IMR-90 (cell line): ENCODE measurements at regions not wholly inside any gene's neighbourhood (a gene's known extent, or its start where the extent isn't known, plus 50 kb on each side); places are given as distances from the start of the nearest gene placed in this dataset.
A peak's percentile ranks its signal among the peaks of the same experiment; 100 is the strongest.

Source experiments
- ATAC-seq: fragments of 200-7000 bp; cut with Tn5 transposase; 2 replicates; pipeline ENCODE4 v1.9.1; 2020; ENCODE audit warnings: low read depth, mild to moderate bottlenecking, moderate library complexity
- BruUV-seq: library from RNA; stranded (reverse); fragments of 400-500 nt; replicated peaks from 2 replicates; lab custom pipeline; 2021; lab: Mats Ljungman, UMichigan
- CTCF ChIA-PET: fragments of 300-600 bp; formaldehyde crosslinking; extraction: SDS; loops from one replicate; lab custom pipeline; 2021; ENCODE audit warnings: antibody characterized with exemption; lab: Yijun Ruan, JAX
- POLR2A ChIA-PET: fragments of 300-600 bp; sonication (Branson Sonifier 250); formaldehyde crosslinking; loops from one replicate; lab custom pipeline; 2022; ENCODE audit warnings: antibody characterized with exemption; ENCODE audit not compliant: unreplicated experiment; lab: Charles Lee
- DNase-seq: peaks from one replicate; pipeline ENCODE4 v3.0.0; 2013
- H2AFZ ChIP-seq: replicated peaks from 2 replicates; pipeline ENCODE3; 2013; ENCODE audit warnings: low read length, mild to moderate bottlenecking; ENCODE audit not compliant: poor library complexity
- H2AK5ac ChIP-seq: 2 replicates; pipeline ENCODE4 v1.6.1; 2013; ENCODE audit warnings: low read depth, low read length, inconsistent platforms
- H2AK9ac ChIP-seq: replicated peaks from 2 replicates; pipeline ENCODE3; 2013; ENCODE audit warnings: mild to moderate bottlenecking, low read depth, low read length, moderate library complexity; ENCODE audit not compliant: poor library complexity
- H2BK120ac ChIP-seq: 2 replicates; pipeline ENCODE4 v1.6.1; 2013; ENCODE audit warnings: low read depth, low read length, inconsistent platforms
- H2BK15ac ChIP-seq: 3 replicates; pipeline ENCODE4 v1.6.1; 2013; ENCODE audit warnings: low read depth, low read length, inconsistent platforms
- H2BK20ac ChIP-seq: 2 replicates; pipeline ENCODE4 v1.6.1; 2013; ENCODE audit warnings: low read depth, mild to moderate bottlenecking, inconsistent platforms, low read length, moderate library complexity
- H2BK5ac ChIP-seq: 2 replicates; pipeline ENCODE4 v1.6.1; 2013; ENCODE audit warnings: mild to moderate bottlenecking, low read depth, low read length, inconsistent platforms; ENCODE audit not compliant: poor library complexity, severe bottlenecking
- H3K14ac ChIP-seq: replicated peaks from 2 replicates; pipeline ENCODE4 v1.6.1; 2013; ENCODE audit warnings: low read depth, low read length, inconsistent platforms
- H3K18ac ChIP-seq: 2 replicates; pipeline ENCODE4 v1.6.1; 2013; ENCODE audit warnings: low read depth, low read length, control low read depth
- H3K23ac ChIP-seq: 2 replicates; pipeline ENCODE4 v1.6.1; 2013; ENCODE audit warnings: low read depth, low read length, inconsistent platforms
- H3K27ac ChIP-seq: 2 replicates; pipeline ENCODE4 v1.5.1; 2013; ENCODE audit warnings: mild to moderate bottlenecking, control low read depth, low read length; ENCODE audit not compliant: insufficient read depth
- H3K27me3 ChIP-seq: 2 replicates; pipeline ENCODE4 v1.6.1; 2013; ENCODE audit warnings: low read length; ENCODE audit not compliant: control insufficient read depth, insufficient read depth
- H3K36me3 ChIP-seq: 2 replicates; pipeline ENCODE4 v1.6.1; 2013; ENCODE audit warnings: low read length, mixed read lengths; ENCODE audit not compliant: control insufficient read depth, insufficient read depth
- H3K4ac ChIP-seq: 2 replicates; pipeline ENCODE4 v1.6.1; 2013; ENCODE audit warnings: low read depth, low read length, inconsistent platforms
- H3K4me1 ChIP-seq: 2 replicates; pipeline ENCODE4 v1.6.1; 2013; ENCODE audit warnings: low read length, mixed read lengths; ENCODE audit not compliant: control insufficient read depth, insufficient read depth
- H3K4me2 ChIP-seq: 2 replicates; pipeline ENCODE4 v1.6.1; 2013; ENCODE audit warnings: low read depth, mild to moderate bottlenecking, control low read depth, low read length, moderate library complexity
- H3K4me3 ChIP-seq: 2 replicates; pipeline ENCODE4 v1.5.1; 2013; ENCODE audit warnings: low read depth, mild to moderate bottlenecking, control low read depth, low read length, moderate library complexity; ENCODE audit not compliant: insufficient read depth
- H3K56ac ChIP-seq: 2 replicates; pipeline ENCODE4 v1.6.1; 2013; ENCODE audit warnings: low read length, inconsistent platforms; ENCODE audit not compliant: insufficient read depth; ENCODE audit errors: extremely low read depth
- H3K79me1 ChIP-seq, 2 experiments: 2 replicates each; pipeline ENCODE4 v1.6.1; 2013; ENCODE audit warnings: low read length in 2 of 2, inconsistent platforms in 1 of 2, low read depth in 1 of 2
- H3K9ac ChIP-seq: 2 replicates; pipeline ENCODE4 v1.6.1; 2013; ENCODE audit warnings: low read depth, low read length, control low read depth
- H3K9me1 ChIP-seq: 2 replicates; pipeline ENCODE4 v1.6.1; 2013; ENCODE audit warnings: low read length, inconsistent platforms; ENCODE audit not compliant: insufficient read depth
- H3K9me3 ChIP-seq: 2 replicates; pipeline ENCODE4 v1.6.1; 2013; ENCODE audit warnings: low read length; ENCODE audit not compliant: control insufficient read depth, insufficient read depth
- H4K20me1 ChIP-seq: 2 replicates; pipeline ENCODE4 v1.6.1; 2013; ENCODE audit warnings: low read length, inconsistent platforms; ENCODE audit not compliant: insufficient read depth
- H4K5ac ChIP-seq: 2 replicates; pipeline ENCODE4 v1.6.1; 2013; ENCODE audit warnings: mild to moderate bottlenecking, low read depth, low read length, control low read depth
- H4K8ac ChIP-seq, 2 experiments: 2 replicates each; pipeline ENCODE4 v1.6.1; 2013; ENCODE audit warnings: low read depth in 2 of 2, low read length in 2 of 2, control low read depth in 1 of 2, inconsistent platforms in 1 of 2
- H4K91ac ChIP-seq: 2 replicates; pipeline ENCODE4 v1.6.1; 2013; ENCODE audit warnings: low read depth, low read length, inconsistent platforms; ENCODE audit not compliant: insufficient read depth
- BHLHE40 ChIP-seq: fragments of 150-350 bp; IDR thresholded peaks from 2 replicates; pipeline ENCODE4 v1.6.1; 2016; ENCODE audit warnings: mild to moderate bottlenecking, low read depth, low read length
- MAZ ChIP-seq: IDR thresholded peaks from 2 replicates; pipeline ENCODE4 v1.6.1; 2012; ENCODE audit warnings: low read depth, mild to moderate bottlenecking, low read length, improper control_type of control experiment, moderate library complexity, borderline replicate concordance
- WGBS, 2 experiments: methylation state at CpG; one replicate each; pipeline versions ENCODE4 v1.1.5 to v1.1.7; 2013; ENCODE audit warnings: missing lambda C conversion rate in 2 of 2; ENCODE audit not compliant: insufficient read length in 1 of 2; ENCODE audit errors: extremely low coverage in 2 of 2; 5-methylcytosine and 5-hydroxymethylcytosine counted together
- dilution Hi-C: fragments of 300-500 bp; cut with HindIII; formaldehyde crosslinking; loops from one replicate; pipeline ENCODE4 v1.14.3; 2018; ENCODE audit warnings: low sequenced_read_pairs; ENCODE audit not compliant: unreplicated experiment
- in situ Hi-C: fragments of 300-500 bp; cut with MboI; formaldehyde crosslinking; loops from 3 replicates; pipeline ENCODE4 v1.14.3; 2019; ENCODE audit warnings: low sequenced_read_pairs, inconsistent platforms, mixed read lengths
- intact Hi-C: fragments of 100-400 bp; cut with micrococcal nuclease; formaldehyde crosslinking; loops from 2 replicates; pipeline ENCODE4 v1.10.0; 2022

GRCh38 chr2:196278491-196278911 lies 107.1 kb upstream of the STK17B start:
- no peaks in the 10 kb centered on the region for H3K27me3 ChIP-seq
- WGBS, 2 experiments: 17% methylated on average over 1 of the region's 10 CpGs; no CpG with 5 or more reads in 1 of the 2 experiments
- dilution Hi-C loops (no loop called here), in situ Hi-C loops (no loop called here), intact Hi-C loops (loop anchor here (10.0 kb wide), 1 partner anchor 56 kb away; no protein-coding TSS in a partner anchor)
- BruUV-seq: no TSS peak
- peak overlapping the region; percentile 85 for H2BK20ac ChIP-seq
- no peaks in the 10 kb centered on the region for H3K36me3 ChIP-seq
- peaks cover 13% of the 10 kb centered on the region for H3K9me1 ChIP-seq
- peak overlapping the region; percentile 86 for H2BK5ac ChIP-seq
- ATAC-seq (peak; percentile 23; the same call in 1 of the 2 replicates), DNase-seq (peak; percentile 91)
- POLR2A ChIA-PET: interaction anchor here (0.6 kb wide), 1 partner anchor 112 kb away, joined by 3 read pairs; no protein-coding TSS in a partner anchor
- TF ChIP-seq MAZ (no peak), BHLHE40 (peak; percentile 68)
- no peak overlapping the region for H3K9ac ChIP-seq
- H3K4me1 ChIP-seq: peaks cover 18% of the 10 kb centered on the region
- peak overlapping the region; percentile 21; the same call in 1 of the 2 replicates for H3K56ac ChIP-seq
- CTCF ChIA-PET: interaction anchor here (0.6 to 2.1 kb wide), 3 partner anchors 30 to 200 kb away, joined by 4 to 10 read pairs (median 5); no protein-coding TSS in a partner anchor
- H4K8ac ChIP-seq: peak overlapping the region in 1 of 2 experiments; percentile 89; a peak in 3 of 4 replicates
- no peak overlapping the region for H3K4me2 ChIP-seq
- H3K9me3 ChIP-seq: no peaks in the 10 kb centered on the region
- H4K5ac ChIP-seq: peak overlapping the region; percentile 61; the same call in 1 of the 2 replicates
- peak overlapping the region; percentile 90 for H3K4ac ChIP-seq
- peak overlapping the region; percentile 36; the same call in 1 of the 2 replicates for H3K27ac ChIP-seq
- H2BK120ac ChIP-seq: peak overlapping the region; percentile 92
- H3K79me1 ChIP-seq: peaks cover 2 to 6% of the 10 kb centered on the region in 2 experiments; a peak in 2 of 4 replicates
- peak overlapping the region; percentile 98 for H2BK15ac ChIP-seq
- peak overlapping the region; percentile 98 for H2AK5ac ChIP-seq
- peak overlapping the region; percentile 55 for H3K23ac ChIP-seq
- H3K18ac ChIP-seq: peak overlapping the region; percentile 93; the same call in 1 of the 2 replicates
- no peaks in the 10 kb centered on the region for H4K20me1 ChIP-seq
- H4K91ac ChIP-seq: peak overlapping the region; percentile 77
- H2AK9ac ChIP-seq: no peak overlapping the region
- H3K14ac ChIP-seq: peak overlapping the region; percentile 80
- H2AFZ ChIP-seq: peak overlapping the region; percentile 83
- no peak overlapping the region for H3K4me3 ChIP-seq
